ENCODE measurements at regions not wholly inside any gene's neighbourhood (a gene's known extent, or its start where the extent isn't known, plus 50 kb on each side); places are given as distances from the start of the nearest gene placed in this dataset.

- H2BK20ac ChIP-seq (ENCODE audit: low read depth, low read length): no peak overlapping the region
- H2AK9ac ChIP-seq (replicated peaks; ENCODE audit: low read depth, low read length, poor library complexity): no peak overlapping the region
- H3K27ac ChIP-seq (ENCODE audit: insufficient read depth, low read length): no peak overlapping the region
- H2AFZ ChIP-seq (replicated peaks; ENCODE audit: low read length, poor library complexity): no peak overlapping the region
- no peaks in the 10 kb centered on the region for H3K9me3 ChIP-seq (ENCODE audit: control insufficient read depth, insufficient read depth, low read length)
- no peaks in the 10 kb centered on the region for H3K4me1 ChIP-seq (ENCODE audit: control insufficient read depth, insufficient read depth, low read length)
- dilution Hi-C loops (cut with HindIII; ENCODE audit: low sequenced_read_pairs, unreplicated experiment) (no loop called here), intact Hi-C loops (cut with micrococcal nuclease) (no loop called here), in situ Hi-C loops (cut with MboI; ENCODE audit: low sequenced_read_pairs) (no loop called here)
- no peak overlapping the region for H2BK15ac ChIP-seq (ENCODE audit: low read depth, low read length)
- H2BK5ac ChIP-seq (ENCODE audit: low read depth, low read length, poor library complexity, severe bottlenecking): no peak overlapping the region
- H3K36me3 ChIP-seq (ENCODE audit: control insufficient read depth, insufficient read depth, low read length): no peaks in the 10 kb centered on the region
- DNase-seq (no peak), ATAC-seq (ENCODE audit: low read depth) (no peak)
- H3K23ac ChIP-seq (ENCODE audit: low read depth, low read length): no peak overlapping the region
- no peak for TF ChIP-seq USF2 (IDR thresholded peaks at IDR 0.05; ENCODE audit: low read depth, low read length)
- TF ChIP-seq CHD1 (IDR thresholded peaks at IDR 0.05; ENCODE audit: low read depth, low read length): no peak
- no peak for TF ChIP-seq FOS (IDR thresholded peaks at IDR 0.05; ENCODE audit: low read depth, low read length)
- TF ChIP-seq RFX5 (IDR thresholded peaks at IDR 0.05; ENCODE audit: low read depth, low read length): no peak
- no peak for TF ChIP-seq CEBPB (IDR thresholded peaks at IDR 0.05; ENCODE audit: low read depth, low read length)
- no peak for TF ChIP-seq CTCF (conservative IDR thresholded peaks at IDR 0.05; ENCODE audit: low read depth, low read length)
- no peak for TF ChIP-seq MAFK (IDR thresholded peaks at IDR 0.05; ENCODE audit: low read depth, low read length)
- no peak for TF ChIP-seq RCOR1 (IDR thresholded peaks at IDR 0.05; ENCODE audit: insufficient replicate concordance, low read length)
- TF ChIP-seq BHLHE40 (IDR thresholded peaks at IDR 0.05; ENCODE audit: low read depth, low read length): no peak
- TF ChIP-seq NFE2L2 (IDR thresholded peaks at IDR 0.05; ENCODE audit: low read depth, low read length): no peak
- TF ChIP-seq RAD21 (IDR thresholded peaks at IDR 0.05; ENCODE audit: low read length): no peak
- TF ChIP-seq SMC3 (IDR thresholded peaks at IDR 0.05; ENCODE audit: low read depth, low read length): no peak
- no peak for TF ChIP-seq MAZ (IDR thresholded peaks at IDR 0.05; ENCODE audit: borderline replicate concordance, low read depth, low read length)
- no peak for TF ChIP-seq ELK1 (IDR thresholded peaks at IDR 0.05; ENCODE audit: borderline replicate concordance, low read depth, low read length)
- TF ChIP-seq POLR2A (IDR thresholded peaks at IDR 0.05; ENCODE audit: low read depth, low read length): no peak
- TF ChIP-seq MXI1 (IDR thresholded peaks at IDR 0.05; ENCODE audit: borderline replicate concordance, low read depth, low read length): no peak
- no peaks in the 10 kb centered on the region for H3K79me1 ChIP-seq (ENCODE audit: low read depth in 1 of 2, low read length in 2 of 2)
- no peak overlapping the region for H2BK120ac ChIP-seq (ENCODE audit: low read depth, low read length)
- no peak overlapping the region for H3K4ac ChIP-seq (ENCODE audit: low read depth, low read length)
- H2AK5ac ChIP-seq (ENCODE audit: low read depth, low read length): no peak overlapping the region
- no peak overlapping the region for H3K18ac ChIP-seq (ENCODE audit: low read depth, low read length)
- H4K20me1 ChIP-seq (ENCODE audit: insufficient read depth, low read length): no peaks in the 10 kb centered on the region
- H3K9ac ChIP-seq (ENCODE audit: low read depth, low read length): no peak overlapping the region
- 0% methylated on average over 1 of the region's 4 CpGs; no CpG with 5 or more reads in 1 of the 2 experiments for WGBS, 2 experiments (ENCODE audit: extremely low coverage in 2 of 2, insufficient read length in 1 of 2)
- POLR2A ChIA-PET (ENCODE audit: unreplicated experiment): no interaction called here
- no peak overlapping the region for H3K4me3 ChIP-seq (ENCODE audit: insufficient read depth, low read depth, low read length)
- BruUV-seq (replicated peaks): no TSS peak
- H3K9me1 ChIP-seq (ENCODE audit: insufficient read depth, low read length): no peaks in the 10 kb centered on the region
- H3K56ac ChIP-seq (ENCODE audit: extremely low read depth, insufficient read depth, low read length): no peak overlapping the region
- no peak overlapping the region for H4K8ac ChIP-seq (ENCODE audit: low read depth in 2 of 2, low read length in 2 of 2)
- no peak overlapping the region for H3K14ac ChIP-seq (replicated peaks; ENCODE audit: low read depth, low read length)
- H3K4me2 ChIP-seq (ENCODE audit: low read depth, low read length): no peak overlapping the region
- H4K91ac ChIP-seq (ENCODE audit: insufficient read depth, low read depth, low read length): no peak overlapping the region
- no peak overlapping the region for H4K5ac ChIP-seq (ENCODE audit: low read depth, low read length)
- CTCF ChIA-PET: no interaction called here
- peaks cover 5% of the 10 kb centered on the region; the same call in 1 of the 2 replicates for H3K27me3 ChIP-seq (ENCODE audit: control insufficient read depth, insufficient read depth, low read length)
These were observed 58.0 kb upstream of the PARP11 start for GRCh38 chr12:3931206-3931605.

All from IMR-90 (cell line).